Upper lobe of right lung (tissue), 1 donor: ENCODE measurements at regions not wholly inside any gene's neighbourhood (a gene's known extent, or its start where the extent isn't known, plus 50 kb on each side); places are given as distances from the start of the nearest gene placed in this dataset.

Source experiments
- ATAC-seq: fragments of 200-7000 bp; cut with Tn5 transposase; one replicate; pipeline ENCODE4 v1.9.1; 2020; ENCODE audit warnings: mild to moderate bottlenecking, moderate library complexity
- DNase-seq: peaks from one replicate; pipeline ENCODE4 v3.0.0-alpha.2; 2020
- H3K27ac ChIP-seq: fragments of 200-600 bp; one replicate; pipeline ENCODE4 v1.8.0; 2022
- H3K27me3 ChIP-seq: fragments of 200-600 bp; one replicate; pipeline ENCODE4 v1.8.0; 2022; ENCODE audit warnings: mild to moderate bottlenecking
- H3K36me3 ChIP-seq: fragments of 200-600 bp; one replicate; pipeline ENCODE4 v1.8.0; 2022
- H3K4me1 ChIP-seq: fragments of 200-600 bp; one replicate; pipeline ENCODE4 v1.8.0; 2022
- H3K4me3 ChIP-seq: fragments of 200-600 bp; one replicate; pipeline ENCODE4 v1.8.0; 2022; ENCODE audit warnings: mild to moderate bottlenecking
- H3K9me3 ChIP-seq: fragments of 200-600 bp; one replicate; pipeline ENCODE4 v1.8.0; 2022
- CTCF ChIP-seq: fragments of 200-600 bp; IDR thresholded peaks from one replicate; pipeline ENCODE4 v1.8.0; 2022; ENCODE audit warnings: antibody characterized with exemption
- intact Hi-C: fragments of 100-400 bp; cut with DNase I; formaldehyde crosslinking; loops from one replicate; pipeline ENCODE4 v1.11.0; 2022
- donor health status: DM: no; HTN: yes; CAD: no; lungs with severe emphysema.

DNA sequence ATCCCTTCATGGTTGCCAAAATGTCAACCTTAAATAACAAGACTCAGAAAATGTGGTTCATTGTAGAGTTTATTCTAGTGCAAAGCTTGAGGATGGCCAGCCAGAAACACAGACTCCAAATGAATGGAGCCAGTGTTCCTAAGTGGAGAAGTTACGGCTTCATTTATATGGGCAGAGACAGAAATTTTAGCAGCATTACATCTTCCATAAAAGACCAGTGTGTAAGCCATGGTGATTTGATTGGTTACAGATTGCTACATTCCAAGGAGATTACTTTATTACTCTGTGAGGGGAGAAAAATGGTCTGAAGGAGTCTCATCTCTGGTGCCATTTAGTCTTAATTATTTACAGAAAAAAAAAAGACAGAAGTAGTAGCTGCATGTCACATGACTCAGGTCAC lies 97.8 kb downstream of the OTOR start:
- H3K27me3 ChIP-seq: no peaks in the 10 kb centered on the region
- intact Hi-C loops: no loop called here
- ATAC-seq (no peak), DNase-seq (no peak)
- no peaks in the 10 kb centered on the region for H3K36me3 ChIP-seq
- H3K9me3 ChIP-seq: no peaks in the 10 kb centered on the region
- H3K27ac ChIP-seq: no peak overlapping the region
- H3K4me3 ChIP-seq: no peak overlapping the region
- H3K4me1 ChIP-seq: no peaks in the 10 kb centered on the region
- no peak for TF ChIP-seq CTCF

DNA sequence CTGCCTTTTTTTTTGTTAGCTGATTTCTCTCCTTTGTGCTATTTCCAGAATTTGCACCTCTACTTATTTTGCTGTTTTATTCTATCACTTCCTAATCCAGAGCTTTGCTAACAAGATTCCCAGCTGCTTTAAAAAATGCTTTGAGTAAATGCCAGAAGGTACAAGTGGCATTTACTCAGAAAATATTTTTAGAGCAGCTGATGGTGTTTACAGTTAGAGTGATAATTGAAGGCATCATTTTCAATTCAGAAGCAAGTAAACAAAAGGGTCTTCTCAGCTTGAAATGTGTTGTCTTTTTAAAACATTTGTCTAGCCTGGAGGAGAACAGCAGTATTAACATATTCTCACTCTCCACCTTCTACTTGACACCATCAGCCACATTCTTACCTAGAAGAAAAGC lies 99.9 kb downstream of the OTOR start:
- Histone ChIP-seq H3K27ac (no peak overlapping the region), H3K36me3 (no peaks in the 10 kb centered on the region), H3K27me3 (no peaks in the 10 kb centered on the region), H3K9me3 (no peaks in the 10 kb centered on the region), H3K4me1 (no peaks in the 10 kb centered on the region), H3K4me3 (no peak overlapping the region)
- DNase-seq (no peak), ATAC-seq (no peak)
- no peak for TF ChIP-seq CTCF
- intact Hi-C loops: no loop called here

GRCh38 chr20:16848526-16848925 lies 100.4 kb downstream of the OTOR start:
- Histone ChIP-seq H3K27ac (no peak overlapping the region), H3K27me3 (no peaks in the 10 kb centered on the region), H3K36me3 (no peaks in the 10 kb centered on the region), H3K9me3 (no peaks in the 10 kb centered on the region), H3K4me1 (no peaks in the 10 kb centered on the region), H3K4me3 (no peak overlapping the region)
- intact Hi-C loops: no loop called here
- ATAC-seq (no peak), DNase-seq (no peak)
- TF ChIP-seq CTCF: no peak

GRCh38 chr20:16860914-16861313 lies 112.8 kb downstream of the OTOR start:
- H3K27ac ChIP-seq: no peak overlapping the region
- intact Hi-C loops: no loop called here
- no peaks in the 10 kb centered on the region for H3K9me3 ChIP-seq
- no peaks in the 10 kb centered on the region for H3K27me3 ChIP-seq
- no peak for TF ChIP-seq CTCF
- no peaks in the 10 kb centered on the region for H3K36me3 ChIP-seq
- no peak for ATAC-seq
- DNase-seq: no peak
- H3K4me1 ChIP-seq: no peaks in the 10 kb centered on the region
- no peak overlapping the region for H3K4me3 ChIP-seq

DNA sequence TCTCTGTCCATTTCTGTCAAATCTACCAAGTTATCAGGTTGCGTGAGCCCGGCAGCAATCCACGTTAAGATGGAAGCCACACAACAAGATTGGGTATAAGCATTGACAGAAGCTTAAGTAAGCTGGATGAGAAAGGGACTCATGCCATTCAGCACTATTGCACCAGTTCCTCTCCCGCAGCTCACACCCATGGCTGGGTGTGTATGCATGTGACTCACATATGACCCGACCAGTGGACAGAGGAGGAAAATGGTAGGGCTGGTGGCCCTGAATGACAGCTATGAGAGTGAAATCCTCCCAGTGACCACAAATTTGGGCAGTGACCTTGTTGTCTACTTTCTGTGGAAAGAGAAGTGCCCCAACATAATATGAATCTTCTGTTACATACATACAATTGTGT lies 113.5 kb downstream of the OTOR start:
- TF ChIP-seq CTCF: no peak
- ATAC-seq: peak; percentile 16
- Histone ChIP-seq H3K27me3 (no peaks in the 10 kb centered on the region), H3K27ac (no peak overlapping the region), H3K4me3 (no peak overlapping the region), H3K4me1 (no peaks in the 10 kb centered on the region), H3K9me3 (no peaks in the 10 kb centered on the region), H3K36me3 (no peaks in the 10 kb centered on the region)
- intact Hi-C loops: no loop called here
- DNase-seq: no peak

DNA sequence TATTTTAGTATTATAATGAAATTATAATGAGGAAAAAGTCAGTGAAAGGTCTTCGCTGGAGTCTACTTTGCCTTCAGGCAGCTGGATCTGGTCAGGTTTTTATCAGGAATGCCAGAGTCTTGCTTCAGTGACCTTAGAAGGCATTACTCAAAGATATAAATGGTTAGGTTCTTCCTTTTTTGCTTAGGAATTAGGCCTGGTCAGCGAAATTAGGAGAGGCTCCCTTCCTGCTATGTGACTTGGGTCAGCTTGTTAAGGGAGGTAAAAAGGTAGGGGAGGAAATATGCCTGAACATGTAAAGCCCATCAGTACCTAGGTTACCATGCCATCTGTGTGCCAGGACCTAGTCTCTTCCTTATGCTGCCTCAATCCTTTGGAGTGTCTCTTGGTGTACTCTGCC lies 115.1 kb downstream of the OTOR start:
- ATAC-seq (no peak), DNase-seq (no peak)
- Histone ChIP-seq H3K36me3 (no peaks in the 10 kb centered on the region), H3K27ac (no peak overlapping the region), H3K4me3 (no peak overlapping the region), H3K4me1 (no peaks in the 10 kb centered on the region), H3K27me3 (no peaks in the 10 kb centered on the region), H3K9me3 (no peaks in the 10 kb centered on the region)
- intact Hi-C loops: no loop called here
- TF ChIP-seq CTCF: no peak
